ENCODE measurements at regions not wholly inside any gene's neighbourhood (a gene's known extent, or its start where the extent isn't known, plus 50 kb on each side); places are given as distances from the start of the nearest gene placed in this dataset.
"Not testable (repeated sequence)": the region's sequence is repeated elsewhere in the genome, so short reads cannot be mapped to it uniquely, and the experiment has no call there.

GRCh38 chr14:49961270-49962222 lies 68.7 kb downstream of the ARF6 start:
- Mint-ChIP-seq H3K4me3 (no peak overlapping the region), H3K27ac (peak overlapping the region; percentile 31), H3K4me1 (ENCODE audit: low read depth) (peaks cover 41% of the 10 kb centered on the region), H3K9me3 (no peaks in the 10 kb centered on the region), H3K27me3 (ENCODE audit: low read depth) (no peaks in the 10 kb centered on the region), H3K36me3 (ENCODE audit: low read depth) (no peaks in the 10 kb centered on the region)
- intact Hi-C loops (cut with micrococcal nuclease): loop anchor here (1.0 kb wide), 4 partner anchors 10 to 77 kb away; no protein-coding TSS in a partner anchor
- CTCF ChIA-PET: interaction anchor here (1.5 to 2.6 kb wide), 2 partner anchors 11 to 13 kb away, joined by 3 to 12 read pairs; no protein-coding TSS in a partner anchor
- peak; percentile 45 for DNase-seq

- peak overlapping the region; percentile 66 for H3K27ac Mint-ChIP-seq
Observed at GRCh38 chr14:49962621-49963020, 69.7 kb downstream of the ARF6 start.

GRCh38 chr14:49965068-49965651 lies 72.3 kb downstream of the ARF6 start:
- intact Hi-C loops (cut with micrococcal nuclease); H3K9me3 Mint-ChIP-seq: not testable (repeated sequence)
- H3K4me1 Mint-ChIP-seq (ENCODE audit: low read depth): peaks cover 40% of the 10 kb centered on the region

More at GRCh38 chr14:49962621-49963020, 69.7 kb downstream of the ARF6 start:
- H3K9me3 Mint-ChIP-seq: no peaks in the 10 kb centered on the region
- no peak overlapping the region for H3K4me3 Mint-ChIP-seq
- CTCF ChIA-PET: interaction anchor here (0.6 to 2.6 kb wide), 3 partner anchors 10 to 103 kb away, joined by 3 to 12 read pairs (median 3); no protein-coding TSS in a partner anchor
- H3K4me1 Mint-ChIP-seq (ENCODE audit: low read depth): peaks cover 42% of the 10 kb centered on the region
- H3K27me3 Mint-ChIP-seq (ENCODE audit: low read depth): no peaks in the 10 kb centered on the region
- DNase-seq: peak; percentile 85
- intact Hi-C loops (cut with micrococcal nuclease): loop anchor here (1.0 kb wide), 3 partner anchors 9 to 37 kb away; no protein-coding TSS in a partner anchor
- no peaks in the 10 kb centered on the region for H3K36me3 Mint-ChIP-seq (ENCODE audit: low read depth)

GRCh38 chr14:49966304-49966809 lies 73.5 kb downstream of the ARF6 start:
- CTCF ChIA-PET: interaction anchor here (1.3 kb wide), 1 partner anchor 10 kb away, joined by 4 read pairs; no protein-coding TSS in a partner anchor
- peaks cover 40% of the 10 kb centered on the region for H3K4me1 Mint-ChIP-seq (ENCODE audit: low read depth)
- no peak overlapping the region for H3K4me3 Mint-ChIP-seq
- H3K9me3 Mint-ChIP-seq: no peaks in the 10 kb centered on the region
- no peak overlapping the region for H3K27ac Mint-ChIP-seq
- H3K27me3 Mint-ChIP-seq (ENCODE audit: low read depth): no peaks in the 10 kb centered on the region
- no peak for DNase-seq
- H3K36me3 Mint-ChIP-seq (ENCODE audit: low read depth): no peaks in the 10 kb centered on the region
- intact Hi-C loops (cut with micrococcal nuclease): no loop called here

More at GRCh38 chr14:49965068-49965651, 72.3 kb downstream of the ARF6 start:
- H3K27me3 Mint-ChIP-seq (ENCODE audit: low read depth); H3K4me3 Mint-ChIP-seq; H3K27ac Mint-ChIP-seq; H3K36me3 Mint-ChIP-seq (ENCODE audit: low read depth); DNase-seq; CTCF ChIA-PET: not testable (repeated sequence)

GRCh38 chr14:49966971-49967630 lies 74.2 kb downstream of the ARF6 start:
- no peaks in the 10 kb centered on the region for H3K36me3 Mint-ChIP-seq (ENCODE audit: low read depth)
- no peaks in the 10 kb centered on the region for H3K27me3 Mint-ChIP-seq (ENCODE audit: low read depth)
- no peak for DNase-seq
- peaks cover 40% of the 10 kb centered on the region for H3K4me1 Mint-ChIP-seq (ENCODE audit: low read depth)
- H3K9me3 Mint-ChIP-seq: no peaks in the 10 kb centered on the region
- intact Hi-C loops (cut with micrococcal nuclease): no loop called here
- CTCF ChIA-PET: interaction anchor here (1.3 kb wide), 1 partner anchor 10 kb away, joined by 4 read pairs; no protein-coding TSS in a partner anchor
- no peak overlapping the region for H3K27ac Mint-ChIP-seq
- no peak overlapping the region for H3K4me3 Mint-ChIP-seq

GRCh38 chr14:49969961-49970360 lies 77.1 kb downstream of the ARF6 start:
- CTCF ChIA-PET: interaction anchor here (1.1 to 4.1 kb wide), 2 partner anchors 31 to 70 kb away, joined by 4 to 27 read pairs; no protein-coding TSS in a partner anchor
- Mint-ChIP-seq H3K27me3 (ENCODE audit: low read depth) (no peaks in the 10 kb centered on the region), H3K27ac (peak overlapping the region; percentile 46), H3K9me3 (no peaks in the 10 kb centered on the region), H3K4me1 (ENCODE audit: low read depth) (peaks cover 51% of the 10 kb centered on the region), H3K4me3 (no peak overlapping the region), H3K36me3 (ENCODE audit: low read depth) (no peaks in the 10 kb centered on the region)
- no peak for DNase-seq
- intact Hi-C loops (cut with micrococcal nuclease): loop anchor here (2.0 to 5.0 kb wide), 3 partner anchors 63 to 348 kb away; partner anchors contain the start of genes KLHDC2, MGAT2 and RPL36AL

GRCh38 chr14:49970474-49971147 lies 77.7 kb downstream of the ARF6 start:
- CTCF ChIA-PET: interaction anchor here (1.0 to 4.1 kb wide), 7 partner anchors 12 to 109 kb away, joined by 3 to 27 read pairs (median 4); no protein-coding TSS in a partner anchor
- no peaks in the 10 kb centered on the region for H3K9me3 Mint-ChIP-seq
- intact Hi-C loops (cut with micrococcal nuclease): loop anchor here (1.0 to 5.0 kb wide), 11 partner anchors 8 to 348 kb away; partner anchors contain the start of genes KLHDC2, MGAT2 and RPL36AL
- peak overlapping the region; percentile 97 for H3K27ac Mint-ChIP-seq
- peaks cover 56% of the 10 kb centered on the region for H3K4me1 Mint-ChIP-seq (ENCODE audit: low read depth)
- H3K4me3 Mint-ChIP-seq: peak overlapping the region; percentile 73
- H3K27me3 Mint-ChIP-seq (ENCODE audit: low read depth): no peaks in the 10 kb centered on the region
- DNase-seq: no peak
- no peaks in the 10 kb centered on the region for H3K36me3 Mint-ChIP-seq (ENCODE audit: low read depth)

- Mint-ChIP-seq H3K27ac (peak overlapping the region; percentile 97), H3K4me3 (peak overlapping the region; percentile 73), H3K27me3 (ENCODE audit: low read depth) (no peaks in the 10 kb centered on the region), H3K9me3 (no peaks in the 10 kb centered on the region), H3K4me1 (ENCODE audit: low read depth) (peaks cover 59% of the 10 kb centered on the region), H3K36me3 (ENCODE audit: low read depth) (no peaks in the 10 kb centered on the region)
- intact Hi-C loops (cut with micrococcal nuclease): loop anchor here (1.0 to 5.0 kb wide), 13 partner anchors 9 to 349 kb away; partner anchors contain the start of genes KLHDC2, MGAT2 and RPL36AL
- CTCF ChIA-PET: interaction anchor here (0.6 to 4.1 kb wide), 17 partner anchors 8 to 130 kb away, joined by 3 to 27 read pairs (median 4); no protein-coding TSS in a partner anchor
- peak; percentile 69 for DNase-seq
Observed at GRCh38 chr14:49971156-49972130, 78.6 kb downstream of the ARF6 start.

- no peaks in the 10 kb centered on the region for H3K27me3 Mint-ChIP-seq (ENCODE audit: low read depth)
- no peaks in the 10 kb centered on the region for H3K36me3 Mint-ChIP-seq (ENCODE audit: low read depth)
- DNase-seq: peak; percentile 34
- intact Hi-C loops (cut with micrococcal nuclease): loop anchor here (1.0 to 5.0 kb wide), 4 partner anchors 77 to 350 kb away; partner anchors contain the start of genes KLHDC2, MGAT2 and RPL36AL
- H3K27ac Mint-ChIP-seq: peak overlapping the region; percentile 97
- no peaks in the 10 kb centered on the region for H3K9me3 Mint-ChIP-seq
- CTCF ChIA-PET: interaction anchor here (0.6 to 4.1 kb wide), 16 partner anchors 8 to 262 kb away, joined by 3 to 27 read pairs (median 4); no protein-coding TSS in a partner anchor
- H3K4me3 Mint-ChIP-seq: peak overlapping the region; percentile 73
- H3K4me1 Mint-ChIP-seq (ENCODE audit: low read depth): peaks cover 65% of the 10 kb centered on the region
Observed at GRCh38 chr14:49972131-49972671, 79.3 kb downstream of the ARF6 start.

- Mint-ChIP-seq H3K36me3 (ENCODE audit: low read depth) (no peaks in the 10 kb centered on the region), H3K27ac (peak overlapping the region; percentile 97), H3K4me3 (peak overlapping the region; percentile 73), H3K27me3 (ENCODE audit: low read depth) (no peaks in the 10 kb centered on the region), H3K9me3 (no peaks in the 10 kb centered on the region), H3K4me1 (ENCODE audit: low read depth) (peaks cover 71% of the 10 kb centered on the region)
- intact Hi-C loops (cut with micrococcal nuclease): loop anchor here (1.0 to 5.0 kb wide), 4 partner anchors 78 to 351 kb away; partner anchors contain the start of genes KLHDC2, MGAT2 and RPL36AL
- peak; percentile 62 for DNase-seq
- CTCF ChIA-PET: interaction anchor here (0.6 to 4.1 kb wide), 10 partner anchors 10 to 262 kb away, joined by 3 to 27 read pairs (median 4); no protein-coding TSS in a partner anchor
Observed at GRCh38 chr14:49972823-49973222, 79.9 kb downstream of the ARF6 start.
